Trophoblast cell (in vitro differentiated cells and primary cell): ENCODE measurements at regions not wholly inside any gene's neighbourhood (a gene's known extent, or its start where the extent isn't known, plus 50 kb on each side); places are given as distances from the start of the nearest gene placed in this dataset.

Source experiments
- DNase-seq, 2 donors: peaks; one replicate each; pipeline ENCODE4 v3.0.0-alpha.2; 2016
- H2AFZ ChIP-seq: 2 replicates; pipeline ENCODE4 v1.6.1; 2013; ENCODE audit warnings: low read length, moderate library complexity, mild to moderate bottlenecking; ENCODE audit not compliant: insufficient read depth, poor library complexity
- H2AK5ac ChIP-seq: 2 replicates; pipeline ENCODE4 v1.6.1; 2013; ENCODE audit warnings: mild to moderate bottlenecking, low read length
- H2BK120ac ChIP-seq: 2 replicates; pipeline ENCODE4 v1.6.1; 2013; ENCODE audit warnings: low read length, mild to moderate bottlenecking, moderate library complexity; ENCODE audit not compliant: insufficient read depth, poor library complexity
- H2BK12ac ChIP-seq: 2 replicates; pipeline ENCODE4 v1.6.1; 2013; ENCODE audit warnings: mild to moderate bottlenecking, low read length, moderate library complexity
- H2BK5ac ChIP-seq: 2 replicates; pipeline ENCODE4 v1.6.1; 2013; ENCODE audit warnings: low read length, low read depth, moderate library complexity, mild to moderate bottlenecking; ENCODE audit not compliant: poor library complexity
- H3K14ac ChIP-seq: 2 replicates; pipeline ENCODE4 v1.6.1; 2013; ENCODE audit warnings: mild to moderate bottlenecking, low read length
- H3K18ac ChIP-seq: 2 replicates; pipeline ENCODE4 v1.6.1; 2013; ENCODE audit warnings: mild to moderate bottlenecking, low read length
- H3K23ac ChIP-seq: 2 replicates; pipeline ENCODE4 v1.6.1; 2013; ENCODE audit warnings: low read length
- H3K27ac ChIP-seq: 2 replicates; pipeline ENCODE4 v1.5.1; 2013; ENCODE audit warnings: low read depth, mild to moderate bottlenecking, inconsistent platforms, low read length, moderate library complexity
- H3K27me3 ChIP-seq: 2 replicates; pipeline ENCODE4 v1.6.1; 2013; ENCODE audit warnings: inconsistent platforms, mild to moderate bottlenecking, low read length, moderate library complexity; ENCODE audit not compliant: insufficient read depth
- H3K36me3 ChIP-seq, 2 experiments: 1 replicate in 1 of 2; 2 replicates in 1 of 2; pipeline ENCODE4 v1.6.1; 2013; ENCODE audit warnings: low read length in 2 of 2, mild to moderate bottlenecking in 2 of 2, moderate library complexity in 1 of 2; ENCODE audit not compliant: insufficient read depth in 2 of 2, control insufficient read depth in 1 of 2
- H3K4ac ChIP-seq: 2 replicates; pipeline ENCODE4 v1.6.1; 2013; ENCODE audit warnings: low read depth, mild to moderate bottlenecking, low read length, moderate library complexity
- H3K4me1 ChIP-seq, 2 experiments: 1 replicate in 1 of 2; 2 replicates in 1 of 2; pipeline ENCODE4 v1.6.1; 2013; ENCODE audit warnings: low read length in 2 of 2, mild to moderate bottlenecking in 2 of 2, moderate library complexity in 1 of 2; ENCODE audit not compliant: insufficient read depth in 2 of 2, control insufficient read depth in 1 of 2
- H3K4me2 ChIP-seq: 2 replicates; pipeline ENCODE4 v1.6.1; 2013; ENCODE audit warnings: inconsistent platforms, mild to moderate bottlenecking, low read length, moderate library complexity
- H3K4me3 ChIP-seq: 2 replicates; pipeline ENCODE4 v1.5.1; 2013; ENCODE audit warnings: mild to moderate bottlenecking, low read depth, low read length, inconsistent platforms
- H3K79me1 ChIP-seq: one replicate; pipeline ENCODE4 v1.6.1; 2013; ENCODE audit warnings: low read length
- H3K79me2 ChIP-seq: 2 replicates; pipeline ENCODE4 v1.6.1; 2013; ENCODE audit warnings: low read length, mild to moderate bottlenecking; ENCODE audit not compliant: control insufficient read depth, insufficient read depth, poor library complexity
- H3K9ac ChIP-seq: 2 replicates; pipeline ENCODE4 v1.6.1; 2013; ENCODE audit warnings: mild to moderate bottlenecking, low read length
- H3K9me3 ChIP-seq: 2 replicates; pipeline ENCODE4 v1.6.1; 2013; ENCODE audit warnings: low read depth, mild to moderate bottlenecking, control low read depth, inconsistent platforms, low read length; ENCODE audit not compliant: insufficient read depth
- H4K12ac ChIP-seq: 2 replicates; pipeline ENCODE4 v1.6.1; 2013; ENCODE audit warnings: low read depth, mild to moderate bottlenecking, low read length, moderate library complexity
- H4K8ac ChIP-seq: 2 replicates; pipeline ENCODE4 v1.6.1; 2013; ENCODE audit warnings: low read depth, mild to moderate bottlenecking, low read length, moderate library complexity
- H4K91ac ChIP-seq: one replicate; pipeline ENCODE4 v1.6.1; 2013; ENCODE audit warnings: low read depth, mild to moderate bottlenecking, low read length, moderate library complexity
- WGBS: extraction: QIAGEN DNeasy Blood & Tissue Kit; methylation state at CpG from one replicate; pipeline ENCODE4 v1.1.7; 2013; ENCODE audit warnings: missing lambda C conversion rate; ENCODE audit not compliant: insufficient read length, insufficient coverage; ENCODE audit errors: extremely low coverage; 5-methylcytosine and 5-hydroxymethylcytosine counted together

DNA sequence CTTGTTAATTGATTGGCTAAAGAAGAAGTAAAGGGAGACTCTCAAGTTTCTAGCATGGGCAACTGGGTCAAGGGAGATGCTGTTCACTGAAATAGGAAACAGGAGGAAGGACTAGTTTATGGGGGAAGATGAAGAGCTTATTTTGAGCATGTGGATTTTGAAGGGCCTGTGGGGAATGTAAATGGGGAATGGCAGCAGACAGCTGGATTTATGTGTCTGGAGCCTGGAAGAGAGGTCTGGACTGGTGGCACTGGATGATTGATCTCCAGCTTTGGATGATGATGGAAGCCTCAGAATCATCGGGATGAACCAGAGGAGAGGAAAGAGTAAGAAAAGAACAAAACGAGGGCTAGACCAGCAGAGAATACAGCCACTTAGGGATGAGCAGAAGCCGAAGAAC lies 54.9 kb upstream of the ENAH start:
- no peaks in the 10 kb centered on the region for H3K79me2 ChIP-seq
- H4K91ac ChIP-seq, result no peak overlapping the region
- no peak overlapping the region for H2AK5ac ChIP-seq
- no peak overlapping the region for H4K8ac ChIP-seq
- H3K14ac ChIP-seq, result no peak overlapping the region
- H2BK12ac ChIP-seq, result no peak overlapping the region
- H3K4me1 ChIP-seq, result no peaks in the 10 kb centered on the region
- no peaks in the 10 kb centered on the region for H3K27me3 ChIP-seq
- no peak overlapping the region for H3K9ac ChIP-seq
- no peak overlapping the region for H2AFZ ChIP-seq
- no peaks in the 10 kb centered on the region for H3K36me3 ChIP-seq
- DNase-seq, result no peak
- no peak overlapping the region for H4K12ac ChIP-seq
- no peak overlapping the region for H3K4me2 ChIP-seq
- no peak overlapping the region for H3K4me3 ChIP-seq
- H3K9me3 ChIP-seq, result no peaks in the 10 kb centered on the region
- no CpG with 5 or more reads among the region's 3 CpGs for WGBS
- H3K4ac ChIP-seq, result no peak overlapping the region
- no peak overlapping the region for H2BK5ac ChIP-seq
- no peak overlapping the region for H3K23ac ChIP-seq
- H2BK120ac ChIP-seq, result no peak overlapping the region
- H3K79me1 ChIP-seq, result no peaks in the 10 kb centered on the region
- H3K18ac ChIP-seq, result no peak overlapping the region
- no peak overlapping the region for H3K27ac ChIP-seq

DNA sequence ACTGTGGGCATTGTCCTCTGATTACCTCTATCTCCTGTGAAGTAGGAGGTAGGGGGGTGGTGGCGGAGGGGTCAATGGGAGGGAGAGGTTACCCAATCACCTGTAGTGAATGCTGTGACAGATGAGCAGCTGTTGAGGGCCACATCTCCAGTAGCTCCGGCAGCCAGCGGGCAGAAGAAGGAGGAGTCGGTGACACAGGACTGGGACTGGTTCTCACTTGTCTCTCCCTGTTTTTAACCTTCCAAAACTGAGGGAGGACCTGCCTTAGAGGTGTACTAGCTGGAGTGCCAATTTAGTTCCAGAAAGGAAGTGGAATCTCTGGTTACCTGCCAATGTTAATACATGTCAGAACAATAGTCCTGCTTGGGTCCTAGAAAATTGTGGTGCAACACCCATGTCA lies 56.2 kb upstream of the ENAH start:
- no CpG with 5 or more reads among the region's 4 CpGs for WGBS
- Histone ChIP-seq H4K91ac (no peak overlapping the region), H3K18ac (no peak overlapping the region), H2AFZ (no peak overlapping the region), H3K9me3 (no peaks in the 10 kb centered on the region), H3K36me3 (no peaks in the 10 kb centered on the region), H3K23ac (no peak overlapping the region), H3K4ac (no peak overlapping the region), H4K8ac (no peak overlapping the region), H2BK12ac (no peak overlapping the region), H3K4me1 (peaks cover 0 to 2% of the 10 kb centered on the region in 2 experiments), H3K79me1 (no peaks in the 10 kb centered on the region), H2AK5ac (no peak overlapping the region), H3K4me3 (no peak overlapping the region), H3K27ac (no peak overlapping the region), H2BK5ac (no peak overlapping the region), H3K27me3 (no peaks in the 10 kb centered on the region), H3K4me2 (no peak overlapping the region), H4K12ac (no peak overlapping the region), H2BK120ac (no peak overlapping the region), H3K79me2 (no peaks in the 10 kb centered on the region), H3K9ac (peak overlapping the region; percentile 5), H3K14ac (no peak overlapping the region)
- no peak for DNase-seq

DNA sequence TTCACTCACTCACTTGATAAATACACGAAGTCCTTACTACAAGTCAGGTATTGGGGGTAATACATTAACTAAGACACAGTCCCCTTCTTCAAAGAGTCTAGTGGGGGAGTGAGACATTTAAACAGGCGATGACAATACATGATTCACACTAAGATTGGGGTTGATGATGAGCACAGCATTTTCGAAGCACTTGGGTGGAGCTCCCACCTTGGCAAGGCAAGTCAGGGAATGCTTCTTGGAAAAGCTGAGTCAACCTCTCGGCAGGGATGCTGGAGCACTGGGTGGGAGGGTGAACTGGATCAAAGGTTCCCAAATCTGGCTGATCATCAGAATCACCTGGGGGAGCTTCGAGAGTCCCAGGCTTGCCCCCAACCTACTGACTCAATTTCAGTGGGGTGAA lies 57.9 kb upstream of the ENAH start:
- Histone ChIP-seq H3K14ac (no peak overlapping the region), H3K4me3 (no peak overlapping the region), H2AFZ (no peak overlapping the region), H4K8ac (no peak overlapping the region), H3K4me2 (no peak overlapping the region), H4K91ac (no peak overlapping the region), H2BK5ac (no peak overlapping the region), H2AK5ac (no peak overlapping the region), H3K4ac (no peak overlapping the region), H3K36me3 (no peaks in the 10 kb centered on the region), H3K18ac (no peak overlapping the region), H3K23ac (no peak overlapping the region), H2BK12ac (no peak overlapping the region), H3K9me3 (no peaks in the 10 kb centered on the region), H3K79me1 (no peaks in the 10 kb centered on the region), H3K79me2 (no peaks in the 10 kb centered on the region), H3K9ac (no peak overlapping the region), H3K27me3 (no peaks in the 10 kb centered on the region), H2BK120ac (no peak overlapping the region), H3K27ac (no peak overlapping the region), H4K12ac (no peak overlapping the region), H3K4me1 (peaks cover 0 to 2% of the 10 kb centered on the region in 2 experiments)
- no CpG with 5 or more reads among the region's 5 CpGs for WGBS
- DNase-seq, result no peak

DNA sequence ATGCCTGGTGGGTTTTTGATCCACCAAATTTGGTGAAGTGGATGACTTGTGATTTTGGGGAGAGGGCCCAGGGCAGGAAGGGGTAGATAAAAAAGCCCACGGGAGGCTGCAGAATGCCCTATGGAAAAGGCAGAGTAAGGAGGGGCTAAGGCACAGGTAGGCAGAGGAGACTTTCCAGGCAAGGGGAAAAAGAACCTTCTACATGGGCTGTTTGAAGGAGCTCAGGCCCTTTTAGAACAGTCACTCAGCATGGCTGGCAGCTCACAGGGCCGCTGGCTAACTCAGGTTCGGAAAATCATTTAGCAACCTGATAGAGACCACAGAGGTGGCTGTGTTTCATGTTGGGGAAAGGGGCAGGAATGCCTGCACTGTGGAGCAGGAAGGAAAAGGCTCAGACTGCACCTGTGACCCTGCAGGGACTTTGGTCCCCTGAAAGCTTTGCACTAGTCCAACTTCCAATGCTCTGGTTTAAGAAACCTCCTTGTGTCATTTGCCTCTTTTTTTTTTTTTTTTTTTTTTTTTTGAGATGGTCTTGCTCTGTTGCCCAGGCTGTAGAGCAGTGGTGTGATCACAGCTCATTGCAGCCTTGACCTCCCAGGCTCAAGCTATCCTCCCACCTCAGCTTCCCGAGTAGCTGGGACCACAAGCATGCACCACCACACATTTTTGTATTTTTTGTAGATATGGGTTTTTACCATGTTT lies 58.5 kb upstream of the ENAH start:
- Histone ChIP-seq H3K4ac (no peak overlapping the region), H3K9me3 (no peaks in the 10 kb centered on the region), H3K36me3 (no peaks in the 10 kb centered on the region), H2BK12ac (no peak overlapping the region), H3K4me1 (peaks cover 0 to 2% of the 10 kb centered on the region in 2 experiments), H3K23ac (no peak overlapping the region), H3K4me3 (no peak overlapping the region), H2BK120ac (no peak overlapping the region), H3K27me3 (no peaks in the 10 kb centered on the region), H4K12ac (no peak overlapping the region), H2AFZ (no peak overlapping the region), H4K91ac (no peak overlapping the region), H2AK5ac (no peak overlapping the region), H3K18ac (no peak overlapping the region), H3K79me1 (no peaks in the 10 kb centered on the region), H3K79me2 (no peaks in the 10 kb centered on the region), H3K14ac (no peak overlapping the region), H2BK5ac (no peak overlapping the region), H3K27ac (no peak overlapping the region), H4K8ac (no peak overlapping the region), H3K9ac (no peak overlapping the region), H3K4me2 (no peak overlapping the region)
- no peak for DNase-seq
- WGBS, result no CpG with 5 or more reads among the region's 4 CpGs
